Mucosa of gallbladder (tissue), 1 donor: ENCODE measurements at regions not wholly inside any gene's neighbourhood (a gene's known extent, or its start where the extent isn't known, plus 50 kb on each side); places are given as distances from the start of the nearest gene placed in this dataset.

Experiments used
- DNase-seq: peaks from one replicate; pipeline ENCODE4 v3.0.0-alpha.2; 2020; ENCODE audit warnings: low spot score
- donor health status: DM: no; HTN: no; CAD: no.

DNA sequence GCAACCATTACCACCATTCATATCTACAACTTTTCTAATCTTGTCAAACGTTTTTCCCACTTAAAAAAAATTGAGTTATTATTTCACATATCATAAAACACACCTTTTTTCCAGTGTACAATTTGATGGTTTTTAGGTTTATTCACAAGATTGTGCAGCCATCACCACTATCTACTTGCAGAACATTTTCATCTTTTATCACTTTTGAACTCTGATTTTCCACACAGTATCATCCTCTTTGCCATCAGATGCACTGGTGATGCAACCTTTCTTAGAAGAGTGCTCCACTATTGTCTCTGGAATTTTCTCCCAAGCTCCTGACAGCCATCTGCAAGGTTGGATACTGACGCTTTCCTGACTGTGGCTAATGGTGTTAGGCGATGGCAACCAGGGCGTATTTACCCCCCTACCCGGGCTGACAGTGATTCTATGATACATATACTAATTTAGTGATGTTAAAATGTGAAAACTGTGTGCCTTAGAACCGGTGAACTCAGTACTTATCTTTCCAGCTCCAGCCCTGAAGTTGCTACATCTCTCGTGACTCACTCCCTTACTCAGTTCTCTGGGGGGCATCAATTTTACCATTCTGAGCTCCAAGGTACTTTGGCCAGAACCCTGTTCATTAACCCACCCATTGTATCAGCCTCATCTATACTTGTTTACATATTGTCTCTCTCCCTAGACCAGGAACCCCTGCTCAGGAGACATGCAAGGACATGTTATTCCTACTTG is 105.4 kb upstream of the SPRED2 start:
- DNase-seq, result no peak

DNA sequence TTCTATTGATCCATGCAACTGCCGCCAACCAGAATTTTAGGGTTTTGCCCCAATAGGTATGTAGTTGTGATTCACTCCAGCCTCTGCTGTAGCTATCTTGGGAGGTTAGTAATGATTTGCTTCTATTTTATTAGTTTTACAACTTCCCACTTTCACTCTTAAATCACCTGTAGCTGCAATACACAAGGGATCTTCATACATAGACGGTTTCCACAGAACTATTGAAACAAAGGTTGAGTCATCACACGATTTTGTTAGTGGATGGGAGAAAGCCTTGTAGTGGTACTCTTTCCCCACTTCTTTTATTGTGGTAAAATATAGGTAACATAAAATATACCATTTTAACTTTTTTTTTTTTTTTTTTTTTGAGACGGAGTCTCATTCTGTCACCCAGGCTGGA is 104.2 kb upstream of the SPRED2 start:
- DNase-seq, result no peak

DNA sequence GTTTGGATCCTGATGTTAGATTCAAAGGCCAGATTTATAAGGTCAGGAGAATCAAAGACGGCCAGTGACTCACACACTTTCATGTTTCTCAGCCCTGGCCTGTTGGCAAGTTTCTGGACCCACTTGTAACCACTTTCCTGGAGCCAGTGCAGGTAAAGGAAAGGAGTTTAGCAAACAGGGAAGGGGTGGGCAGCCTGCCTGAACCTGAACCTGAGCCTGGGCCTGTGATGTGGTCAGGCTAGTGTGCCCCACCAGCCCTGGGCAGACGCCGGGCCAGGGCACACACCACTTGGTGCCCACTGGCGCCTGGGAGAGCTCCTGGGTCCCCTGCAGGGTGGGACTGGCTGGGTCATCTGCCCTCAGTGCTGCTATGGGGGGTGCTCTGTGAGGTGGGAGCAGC is 100.5 kb upstream of the SPRED2 start:
- DNase-seq, result no peak

DNA sequence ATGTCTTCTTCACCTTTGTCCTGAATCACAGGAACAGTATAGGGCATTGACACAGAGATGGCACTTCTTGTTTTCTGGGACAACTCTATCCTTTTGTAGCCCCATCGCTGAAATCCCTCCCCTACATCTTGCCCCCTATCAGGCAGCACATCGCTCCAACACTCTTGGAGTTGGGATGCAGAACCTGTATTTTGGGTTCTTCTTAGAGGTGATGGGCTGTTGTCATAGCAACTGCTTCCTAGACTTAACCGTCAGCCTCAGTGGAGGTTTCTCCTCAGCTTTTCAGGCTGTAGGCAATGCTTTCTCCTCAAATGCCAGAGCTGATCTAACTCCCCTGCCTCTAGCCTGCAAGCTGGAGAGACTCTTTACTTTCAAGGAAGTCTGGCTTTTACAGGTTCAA is 99.9 kb upstream of the SPRED2 start:
- DNase-seq, result no peak

DNA sequence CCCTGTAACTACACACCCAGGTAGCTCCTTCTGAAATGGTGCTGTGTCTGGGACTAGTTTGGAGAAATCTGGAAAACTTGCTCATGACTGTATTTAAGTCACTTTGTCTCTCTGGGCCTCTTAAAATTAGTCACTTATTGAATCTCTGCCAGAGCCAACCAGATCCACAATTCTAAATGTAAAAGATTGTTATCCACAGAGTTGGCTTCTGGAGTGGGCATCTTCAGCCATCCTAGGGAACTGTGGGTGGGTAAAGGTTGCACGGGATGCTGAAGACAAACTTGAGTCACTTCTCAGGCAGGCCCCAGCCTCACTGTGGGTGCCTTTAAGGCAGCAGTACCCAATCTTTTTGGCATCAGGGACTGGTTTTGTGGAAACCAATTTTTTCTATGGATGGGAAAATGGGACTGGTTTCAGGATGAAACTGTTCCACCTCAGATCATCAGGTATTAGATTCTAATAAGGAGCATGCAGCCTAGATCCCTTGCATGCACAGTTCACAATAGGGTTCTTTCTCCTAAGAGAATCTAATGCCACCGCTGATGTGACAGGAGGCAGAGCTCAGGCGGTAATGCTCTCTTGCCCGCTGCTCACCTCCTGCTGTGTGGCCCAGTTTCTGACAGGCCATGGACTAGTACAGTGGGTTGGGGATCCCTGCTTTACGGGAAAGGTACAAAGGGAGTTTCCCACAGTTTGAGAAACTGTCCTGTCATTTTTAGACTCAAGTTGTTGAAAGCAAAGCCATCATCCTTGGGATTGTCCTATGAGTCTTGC is 98.3 kb upstream of the SPRED2 start:
- DNase-seq, result no peak

DNA sequence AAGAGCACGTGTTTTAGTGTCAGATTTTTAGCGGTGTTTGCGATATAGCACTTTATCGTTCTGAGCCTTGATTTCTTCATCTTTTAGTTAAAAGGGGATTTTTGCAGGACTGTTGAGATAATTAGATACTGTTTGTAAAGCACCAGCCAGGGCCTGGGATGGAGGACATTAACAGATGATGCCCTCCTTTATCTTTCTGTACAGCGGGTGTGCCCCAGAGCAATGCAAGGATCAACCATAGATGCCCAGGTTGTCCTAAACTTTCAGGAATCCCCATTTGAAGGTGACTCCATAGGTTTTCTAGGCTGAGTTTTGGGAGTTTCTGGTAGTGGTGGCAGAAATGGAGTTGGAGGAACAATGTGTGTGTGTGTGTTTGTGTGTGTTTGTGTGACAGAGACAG is 97.0 kb upstream of the SPRED2 start:
- no peak for DNase-seq

DNA sequence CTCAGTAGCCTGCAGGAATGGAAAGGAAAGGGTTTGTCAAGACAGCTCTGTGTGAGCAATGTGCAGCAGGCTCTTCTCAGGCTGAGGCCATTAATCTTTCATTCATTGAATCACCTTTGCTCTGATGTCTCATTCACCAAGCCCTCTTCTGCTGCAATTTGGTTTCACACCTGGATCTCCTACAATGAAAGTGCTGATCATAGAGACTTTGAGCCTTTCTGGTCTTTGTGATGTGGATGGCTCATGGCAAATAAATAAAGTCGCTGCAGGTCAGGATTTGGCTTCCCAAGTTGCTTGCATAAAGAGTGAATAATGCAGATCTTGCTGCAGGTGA is 95.8 kb upstream of the SPRED2 start:
- no peak for DNase-seq

DNA sequence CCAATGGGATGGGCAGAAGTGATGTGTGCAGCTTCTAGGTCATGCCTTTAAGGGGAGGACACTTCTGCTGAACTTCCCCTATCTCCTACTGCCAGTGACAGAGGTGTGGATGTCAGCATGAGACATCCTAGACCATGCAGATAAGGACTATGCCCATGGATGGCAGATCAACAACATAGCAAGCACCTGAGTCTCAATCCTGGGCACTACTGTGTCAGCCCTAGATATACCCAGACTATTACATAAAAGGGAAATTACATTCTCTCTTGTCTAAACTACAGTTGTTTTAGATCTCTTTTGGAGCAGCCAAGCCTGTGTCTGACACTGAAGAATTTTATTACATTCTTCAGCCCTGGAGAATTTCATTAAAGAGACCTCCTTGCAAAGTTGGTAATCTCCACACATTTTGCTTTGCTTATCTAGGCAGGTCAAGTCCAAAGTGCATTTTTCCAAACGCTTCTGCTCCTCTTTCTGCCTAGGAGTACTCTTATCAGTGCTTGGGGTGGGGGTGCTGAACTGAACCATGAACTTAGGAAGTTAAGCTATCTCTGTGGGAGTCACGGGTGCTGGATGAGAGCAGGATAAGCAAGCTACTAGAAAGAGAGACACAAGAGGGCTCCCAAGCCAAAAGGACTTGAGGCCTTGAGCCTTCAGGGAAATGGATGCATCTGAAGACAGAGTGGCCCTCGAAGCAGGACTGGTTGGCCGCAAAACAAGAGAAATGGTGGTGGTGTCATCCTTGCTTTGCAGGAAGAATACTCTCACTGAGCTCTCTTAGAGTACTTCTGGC is 95.2 kb upstream of the SPRED2 start:
- DNase-seq, result no peak

DNA sequence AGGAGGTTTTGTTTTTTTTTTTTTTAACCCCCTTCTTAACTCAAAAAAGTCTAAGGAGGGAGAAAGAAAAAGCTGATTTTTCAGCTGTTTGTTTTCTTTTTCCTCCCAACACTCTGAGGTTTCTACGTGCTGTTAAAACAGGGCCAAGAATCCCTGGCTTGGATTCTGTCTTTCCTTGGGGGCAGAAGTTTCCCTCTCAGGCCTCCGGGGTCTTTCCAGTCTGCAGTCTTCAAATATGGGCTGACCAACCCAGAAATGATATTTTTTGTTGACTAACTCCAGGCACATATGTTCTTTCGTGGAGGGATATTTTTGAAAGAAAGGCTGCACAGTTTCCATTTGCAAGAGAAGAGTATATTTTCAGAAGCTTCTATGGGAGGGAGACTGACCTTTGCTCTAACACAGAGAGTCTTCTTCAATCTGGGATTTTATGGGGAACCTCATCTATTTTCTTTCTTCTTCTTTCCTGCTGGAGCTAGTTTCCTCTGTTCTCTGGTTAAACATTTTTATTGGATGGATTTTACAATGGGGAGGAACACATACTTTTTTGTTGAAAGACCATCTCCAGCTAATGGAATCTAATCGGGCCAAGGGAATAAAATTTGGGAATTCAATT is 93.3 kb upstream of the SPRED2 start:
- no peak for DNase-seq

DNA sequence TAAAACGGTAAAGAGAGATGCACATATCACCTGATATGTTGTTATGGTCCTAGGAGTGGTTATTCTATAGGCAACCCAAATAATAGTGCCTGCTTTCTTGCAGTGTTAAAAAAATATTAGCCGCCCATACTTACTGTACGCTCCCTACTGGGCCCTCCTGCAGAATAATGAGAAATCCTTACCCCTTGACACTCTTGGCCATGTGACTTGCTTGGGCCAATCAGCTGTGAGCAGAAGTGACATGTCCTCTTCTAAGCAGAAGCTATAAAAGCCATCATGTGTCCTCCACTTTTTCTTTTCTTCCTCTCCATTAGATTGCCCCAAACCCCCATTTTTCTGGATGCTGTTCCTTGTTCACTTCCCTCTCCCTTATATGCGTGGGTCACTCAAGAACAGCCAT is 90.5 kb upstream of the SPRED2 start:
- DNase-seq, result no peak

DNA sequence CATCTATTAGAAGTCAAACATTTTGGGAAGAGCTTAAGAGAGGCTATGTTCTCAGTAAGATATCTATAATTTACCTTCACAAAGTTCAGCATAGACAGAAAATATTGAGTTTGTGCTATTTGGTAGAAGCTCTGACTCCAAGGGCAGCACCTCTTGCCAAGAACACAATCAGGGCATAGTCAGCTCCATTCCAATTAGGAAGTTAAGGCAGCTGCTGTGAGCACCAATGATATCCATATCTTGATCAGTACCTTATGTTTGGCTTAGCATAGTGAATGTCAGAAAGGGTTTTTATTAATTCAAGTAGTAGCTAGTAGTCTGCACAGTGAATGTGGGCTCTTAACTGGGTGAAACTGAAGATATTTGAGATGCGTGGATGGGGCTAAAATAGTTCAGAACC is 86.4 kb upstream of the SPRED2 start:
- DNase-seq, result no peak

DNA sequence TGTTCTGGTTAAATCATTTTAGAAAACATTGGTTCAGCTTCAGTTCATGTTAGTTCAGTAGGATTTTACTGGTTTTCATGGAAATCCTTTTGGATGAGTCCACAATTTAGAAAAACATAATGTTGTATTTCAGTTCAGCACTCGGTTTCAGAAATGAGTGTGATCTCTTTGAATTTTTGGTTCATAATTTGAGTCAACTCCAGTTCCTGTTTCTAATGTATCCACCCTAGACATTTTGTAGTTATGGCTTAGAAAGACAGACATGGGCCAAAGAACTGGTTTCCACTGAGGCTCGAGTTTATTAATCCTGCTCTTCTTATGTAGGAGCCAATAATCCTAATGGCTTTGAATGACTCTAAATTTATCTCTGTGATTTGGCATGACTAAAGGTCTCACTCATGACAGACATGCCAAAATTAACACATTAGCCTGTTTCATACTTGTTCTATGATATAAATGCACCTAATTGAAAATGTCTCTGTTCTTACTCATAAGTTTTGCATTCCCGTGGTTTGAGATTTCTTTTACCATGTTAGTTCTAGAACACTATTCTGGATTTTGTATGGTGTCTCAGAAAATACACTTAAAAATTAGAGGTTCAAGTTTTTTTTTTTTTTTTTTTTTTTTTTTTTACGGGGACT is 82.3 kb upstream of the SPRED2 start:
- DNase-seq, result no peak

DNA sequence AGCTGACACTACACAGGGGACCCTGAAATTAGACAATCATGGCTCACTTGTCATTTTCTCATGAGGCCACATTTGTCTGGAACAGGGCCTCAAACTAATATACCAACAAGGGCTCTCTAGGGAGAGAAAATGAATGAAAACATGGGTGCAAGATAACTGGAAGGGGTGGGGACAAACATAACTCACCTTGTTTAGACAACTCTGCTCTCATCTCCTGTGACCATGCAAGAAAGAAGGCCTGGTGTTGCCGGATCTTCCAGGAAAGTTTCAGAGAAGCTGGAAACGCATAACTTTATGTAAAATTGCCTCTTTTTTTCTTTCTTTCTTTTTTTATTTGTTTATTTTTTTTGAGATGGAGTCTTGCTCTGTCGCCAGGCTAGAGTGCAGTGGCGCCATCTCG is 80.4 kb upstream of the SPRED2 start:
- DNase-seq, result no peak

DNA sequence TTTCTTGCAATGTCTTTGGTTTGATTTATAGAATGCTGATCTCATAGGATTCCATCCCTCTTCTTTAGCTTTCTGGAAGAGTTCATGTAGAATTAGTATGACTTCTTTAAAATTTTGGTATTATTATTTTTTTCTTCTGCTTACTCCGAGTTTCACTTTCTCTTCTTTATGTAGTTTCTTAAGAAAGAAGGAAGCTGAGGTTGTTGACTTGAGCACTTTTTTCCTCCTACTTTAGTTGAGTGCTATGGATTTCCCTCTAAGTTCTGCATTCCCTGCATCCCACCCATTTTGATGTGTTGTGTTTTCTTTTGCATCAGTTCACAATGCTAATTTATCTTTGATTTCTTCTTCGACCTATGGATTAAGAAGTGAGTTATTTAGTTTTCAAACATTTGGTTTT is 78.9 kb upstream of the SPRED2 start:
- no peak for DNase-seq

DNA sequence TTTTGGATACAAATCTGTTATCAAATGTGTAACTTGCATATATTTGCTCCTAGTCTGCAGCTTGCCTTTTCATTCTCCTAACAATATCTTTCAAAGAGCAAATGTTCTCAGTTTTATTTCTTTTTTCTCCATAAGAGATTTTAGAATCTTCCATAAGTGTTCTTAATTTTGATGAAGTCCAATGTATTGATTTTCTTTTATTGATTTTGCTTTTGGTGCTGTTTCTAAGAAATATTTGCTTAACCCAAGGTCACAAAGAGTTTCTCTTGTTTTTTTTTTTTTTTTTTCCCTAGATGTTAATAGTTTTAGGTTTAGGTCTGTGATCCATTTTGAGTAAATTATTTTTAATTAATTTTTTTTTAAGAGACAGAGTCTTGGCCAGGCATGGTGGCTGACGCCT is 75.8 kb upstream of the SPRED2 start:
- no peak for DNase-seq

DNA sequence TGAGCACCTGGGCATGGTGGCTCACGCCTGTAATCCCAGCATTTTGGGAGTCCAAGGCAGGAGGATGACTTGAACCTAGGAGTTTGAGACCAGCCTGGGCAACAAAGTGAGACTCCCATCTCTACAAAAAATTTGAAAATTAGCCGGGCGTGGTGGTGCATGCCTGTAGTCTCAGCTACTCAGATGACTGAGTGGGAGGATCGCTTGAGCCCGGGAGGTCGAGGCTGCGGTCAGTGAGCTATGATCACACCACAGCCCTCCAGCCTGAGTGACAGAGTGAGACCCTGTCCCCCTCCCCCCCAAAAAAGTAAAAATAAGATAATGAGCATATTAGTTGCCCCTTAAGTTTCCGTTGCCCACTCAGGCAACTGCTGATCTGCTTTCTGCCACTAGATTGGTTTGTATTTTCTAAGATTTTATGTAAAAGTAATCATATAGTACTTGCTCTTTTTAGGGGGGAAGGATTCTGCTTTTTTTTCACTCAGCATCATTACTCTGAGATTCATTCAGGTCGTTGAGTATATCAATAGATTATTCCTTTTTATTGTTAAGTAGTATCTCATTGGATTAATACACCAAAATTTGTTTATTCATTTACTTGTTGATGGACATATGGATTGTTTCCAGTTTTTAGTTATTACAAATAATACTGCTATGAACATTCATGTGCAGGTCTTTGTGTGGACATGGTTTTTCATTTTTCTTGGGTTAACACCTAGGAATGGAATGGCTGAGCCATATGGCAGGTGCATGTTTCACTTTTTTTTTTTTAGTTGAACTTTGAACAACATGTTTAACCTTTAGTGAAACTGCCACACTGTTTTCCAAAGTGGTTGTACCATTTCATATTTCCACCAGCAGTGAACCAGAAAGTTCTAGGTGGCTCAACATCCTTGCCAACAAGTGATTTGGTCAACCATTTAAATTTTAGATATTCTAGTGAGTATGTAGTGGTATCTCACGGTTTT is 75.0 kb upstream of the SPRED2 start:
- no peak for DNase-seq

DNA sequence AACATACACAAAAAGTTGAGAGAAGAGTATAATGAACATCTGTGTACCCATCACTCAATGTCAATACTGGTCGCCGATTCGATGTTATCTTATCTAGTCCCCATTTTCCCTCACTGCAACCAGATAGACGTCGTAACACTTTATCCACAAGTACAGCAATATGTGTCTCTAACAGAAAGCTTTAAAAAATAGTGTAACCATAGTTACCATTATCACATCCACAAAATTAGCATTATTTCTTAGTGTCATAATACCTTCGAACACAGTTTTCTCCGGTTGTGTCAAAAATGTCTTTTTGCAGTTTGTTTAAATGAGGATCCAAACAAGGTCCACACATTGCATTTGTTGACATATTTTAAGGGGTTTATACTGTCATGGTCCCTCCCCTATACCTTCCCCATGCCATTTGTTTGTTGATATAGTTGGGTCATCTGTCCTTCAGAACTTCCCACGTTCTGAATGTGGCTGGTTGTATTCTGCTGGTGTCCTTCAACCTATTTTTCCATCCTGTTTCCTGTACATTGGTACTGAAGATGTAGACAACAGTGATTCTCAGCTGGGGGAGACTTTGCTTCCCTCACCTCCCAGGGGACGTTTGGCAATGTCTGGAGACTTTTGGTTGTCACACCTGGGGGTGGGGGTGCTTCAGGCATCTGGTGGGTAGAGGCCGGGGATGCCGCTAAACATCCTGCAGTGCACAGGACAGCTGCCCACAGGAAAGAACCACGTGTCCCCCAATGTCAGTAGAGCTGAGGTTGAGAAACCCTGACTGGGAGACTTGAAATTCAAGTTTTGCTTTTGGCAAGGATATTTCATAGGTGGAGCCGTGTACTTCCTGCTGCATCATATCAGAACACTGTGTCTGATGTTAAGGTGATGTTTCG is 72.7 kb upstream of the SPRED2 start:
- DNase-seq, result peak; percentile 29

DNA sequence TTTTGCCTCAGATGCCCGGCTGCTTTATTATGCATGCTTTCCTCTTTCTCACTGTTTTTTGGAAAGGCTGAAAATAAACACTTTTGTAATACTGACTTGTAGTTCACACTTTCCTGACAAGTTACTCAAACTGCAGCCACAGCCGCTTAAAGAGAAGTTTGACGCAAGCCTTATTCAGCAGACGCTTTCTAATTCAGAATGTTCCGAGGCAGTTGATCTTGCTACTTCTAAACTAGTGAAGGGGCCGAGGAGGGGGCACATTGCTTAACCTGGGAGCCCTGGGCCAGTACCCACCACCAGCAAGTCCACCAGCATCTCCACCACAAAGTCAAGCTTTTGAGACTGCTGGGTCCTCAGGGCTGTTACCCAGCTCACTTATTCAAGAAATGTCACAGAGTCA is 71.8 kb upstream of the SPRED2 start:
- DNase-seq, result no peak

DNA sequence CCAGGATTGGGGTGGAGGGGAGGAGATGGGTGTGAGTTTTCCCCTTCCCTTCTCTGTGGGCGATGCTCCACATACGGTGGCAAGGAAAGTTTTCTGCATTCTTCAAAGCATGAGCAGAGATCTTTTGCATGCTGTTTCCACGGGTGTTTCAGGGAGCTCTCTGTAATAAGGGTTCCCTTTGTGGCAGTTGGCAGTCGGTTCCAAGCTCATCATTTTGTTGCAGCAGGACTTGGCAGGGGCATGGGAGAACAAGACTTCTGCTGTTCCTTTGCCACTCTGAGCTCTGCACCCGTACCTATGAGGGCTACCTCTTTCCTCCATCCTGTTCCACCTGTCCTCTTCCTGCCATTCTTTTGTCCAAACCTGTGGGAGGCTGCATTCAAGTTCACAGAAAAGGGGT is 71.3 kb upstream of the SPRED2 start:
- no peak for DNase-seq

DNA sequence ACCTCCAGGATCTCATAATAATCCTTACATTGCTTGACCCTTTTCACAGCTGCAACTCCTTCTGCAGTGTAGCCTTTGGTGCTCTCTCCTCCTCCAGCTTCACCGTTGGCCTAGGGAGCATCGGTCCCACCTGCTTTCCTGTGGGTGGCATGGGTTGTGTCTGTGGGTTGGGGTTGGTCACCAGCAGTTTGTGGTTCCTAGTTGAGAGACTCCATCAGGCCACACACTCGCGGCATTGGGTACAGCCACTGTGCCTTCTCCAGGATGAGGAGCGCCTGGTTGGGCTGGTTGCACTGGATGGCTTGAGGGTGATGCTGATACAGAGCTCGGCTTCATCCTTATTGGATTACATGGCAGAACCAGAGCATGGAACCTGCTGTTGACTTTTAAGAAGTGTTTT is 69.4 kb upstream of the SPRED2 start:
- DNase-seq, result no peak
